KMS-11 (cell line): ENCODE measurements at regions not wholly inside any gene's neighbourhood (a gene's known extent, or its start where the extent isn't known, plus 50 kb on each side); places are given as distances from the start of the nearest gene placed in this dataset.
"Not testable (repeated sequence)": the region's sequence is repeated elsewhere in the genome, so short reads cannot be mapped to it uniquely, and the experiment has no call there.

Experiments used
- H2AFZ ChIP-seq: fragments of 200-600 bp; sonication (generic); 2 replicates; pipeline ENCODE4 v1.6.1; 2016; ENCODE audit warnings: antibody characterized with exemption, mixed run types, low read depth
- H3K27ac ChIP-seq: fragments of 200-600 bp; sonication (generic); 2 replicates; pipeline ENCODE4 v1.6.1; 2016; ENCODE audit warnings: mild to moderate bottlenecking, mixed run types
- H3K27me3 ChIP-seq: fragments of 200-600 bp; sonication (generic); 2 replicates; pipeline ENCODE4 v1.6.1; 2017; ENCODE audit warnings: mild to moderate bottlenecking, low read depth, mixed run types, moderate library complexity; ENCODE audit not compliant: insufficient read depth
- H3K36me3 ChIP-seq: fragments of 200-600 bp; sonication (generic); 2 replicates; pipeline ENCODE4 v1.6.1; 2017; ENCODE audit warnings: mild to moderate bottlenecking, mixed run types; ENCODE audit not compliant: insufficient read depth
- H3K4me1 ChIP-seq: fragments of 200-600 bp; sonication (generic); 2 replicates; pipeline ENCODE4 v1.6.1; 2016; ENCODE audit warnings: mild to moderate bottlenecking, low read depth, mixed run types; ENCODE audit not compliant: poor library complexity, severe bottlenecking
- H3K4me2 ChIP-seq: fragments of 200-600 bp; sonication (generic); 2 replicates; pipeline ENCODE4 v1.7.0; 2016; ENCODE audit warnings: mild to moderate bottlenecking, mixed run types
- H3K4me3 ChIP-seq: fragments of 200-600 bp; sonication (generic); IDR thresholded peaks from 2 replicates; pipeline ENCODE4 v1.6.1; 2017; ENCODE audit warnings: low read depth, low read length, mixed read lengths; ENCODE audit not compliant: insufficient read depth
- H3K79me2 ChIP-seq: fragments of 200-600 bp; sonication (generic); 2 replicates; pipeline ENCODE4 v1.6.1; 2016; ENCODE audit warnings: low read depth, mixed run types; ENCODE audit not compliant: insufficient read depth
- H3K9ac ChIP-seq: fragments of 200-600 bp; sonication (generic); 2 replicates; pipeline ENCODE4 v1.6.1; 2016; ENCODE audit warnings: mild to moderate bottlenecking, mixed run types
- H4K20me1 ChIP-seq: fragments of 200-600 bp; sonication (generic); 2 replicates; pipeline ENCODE4 v1.6.1; 2016; ENCODE audit warnings: mild to moderate bottlenecking, mixed run types; ENCODE audit not compliant: insufficient read depth
- CTCF ChIP-seq: fragments of 200-600 bp; sonication (generic); conservative IDR thresholded peaks from 2 replicates; pipeline ENCODE4 v1.6.1; 2017; ENCODE audit warnings: low read depth, mild to moderate bottlenecking, antibody characterized with exemption, low read length, moderate library complexity, mixed read lengths

- TF ChIP-seq CTCF, result no peak
- Histone ChIP-seq H3K4me2 (no peak overlapping the region), H3K9ac (no peak overlapping the region), H3K4me3 (no peak overlapping the region), H3K27ac (no peak overlapping the region), H3K79me2 (no peaks in the 10 kb centered on the region), H3K27me3 (no peaks in the 10 kb centered on the region), H2AFZ (no peak overlapping the region), H3K4me1 (no peaks in the 10 kb centered on the region), H3K36me3 (no peaks in the 10 kb centered on the region), H4K20me1 (no peaks in the 10 kb centered on the region)
Measured at GRCh38 chr11:24408202-24408601, 88.7 kb upstream of the LUZP2 start.

GRCh38 chr11:24411791-24412190, 85.1 kb upstream of the LUZP2 start:
- no peaks in the 10 kb centered on the region for H3K79me2 ChIP-seq
- no peaks in the 10 kb centered on the region for H3K36me3 ChIP-seq
- H3K4me3 ChIP-seq, result no peak overlapping the region
- H3K4me2 ChIP-seq, result no peak overlapping the region
- no peak overlapping the region for H3K27ac ChIP-seq
- no peaks in the 10 kb centered on the region for H4K20me1 ChIP-seq
- no peaks in the 10 kb centered on the region for H3K27me3 ChIP-seq
- no peak overlapping the region for H3K9ac ChIP-seq
- TF ChIP-seq CTCF, result no peak
- H2AFZ ChIP-seq, result no peak overlapping the region
- H3K4me1 ChIP-seq, result no peaks in the 10 kb centered on the region

DNA sequence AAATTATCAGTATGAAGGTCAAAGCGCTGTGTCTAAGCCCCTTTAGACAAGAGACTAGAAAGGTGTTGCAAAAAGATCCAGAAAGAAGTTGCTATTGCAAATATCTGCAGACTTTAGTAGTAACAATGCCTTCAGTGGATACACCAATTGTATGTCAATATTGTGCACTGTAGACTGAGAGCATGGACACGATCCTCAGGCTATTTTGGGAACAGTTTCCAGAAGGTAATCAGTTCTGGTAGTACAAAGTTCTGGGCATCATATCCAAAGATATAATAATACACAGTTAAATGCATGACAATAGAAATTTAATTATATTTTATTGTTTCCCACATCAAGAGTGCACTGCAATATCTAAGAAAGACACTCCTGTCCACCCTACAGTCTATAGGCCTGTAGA, 84.1 kb upstream of the LUZP2 start:
- H3K4me2 ChIP-seq, result no peak overlapping the region
- no peaks in the 10 kb centered on the region for H4K20me1 ChIP-seq
- no peak overlapping the region for H2AFZ ChIP-seq
- H3K27me3 ChIP-seq, result no peaks in the 10 kb centered on the region
- no peaks in the 10 kb centered on the region for H3K79me2 ChIP-seq
- H3K4me1 ChIP-seq, result no peaks in the 10 kb centered on the region
- no peak overlapping the region for H3K9ac ChIP-seq
- H3K4me3 ChIP-seq, result no peak overlapping the region
- no peaks in the 10 kb centered on the region for H3K36me3 ChIP-seq
- TF ChIP-seq CTCF, result no peak
- H3K27ac ChIP-seq, result no peak overlapping the region

GRCh38 chr11:24413391-24413790, 83.5 kb upstream of the LUZP2 start:
- H2AFZ ChIP-seq, result no peak overlapping the region
- no peak overlapping the region for H3K27ac ChIP-seq
- no peak overlapping the region for H3K4me3 ChIP-seq
- H3K79me2 ChIP-seq, result no peaks in the 10 kb centered on the region
- H4K20me1 ChIP-seq, result no peaks in the 10 kb centered on the region
- TF ChIP-seq CTCF, result no peak
- H3K36me3 ChIP-seq, result no peaks in the 10 kb centered on the region
- no peak overlapping the region for H3K9ac ChIP-seq
- H3K4me1 ChIP-seq, result no peaks in the 10 kb centered on the region
- no peaks in the 10 kb centered on the region for H3K27me3 ChIP-seq
- no peak overlapping the region for H3K4me2 ChIP-seq

- not testable (repeated sequence) for H3K9ac ChIP-seq, H3K27me3 ChIP-seq, H3K36me3 ChIP-seq, H3K79me2 ChIP-seq, H3K27ac ChIP-seq, H2AFZ ChIP-seq, H4K20me1 ChIP-seq, H3K4me1 ChIP-seq, H3K4me2 ChIP-seq, H3K4me3 ChIP-seq
Measured at GRCh38 chr11:24415955-24416636, 80.8 kb upstream of the LUZP2 start.
